WTC11 (cell line): ENCODE measurements at regions not wholly inside any gene's neighbourhood (a gene's known extent, or its start where the extent isn't known, plus 50 kb on each side); places are given as distances from the start of the nearest gene placed in this dataset.

Experiments used
- ESRRA ChIP-seq: sonication (generic); formaldehyde crosslinking; IDR thresholded peaks from 2 replicates; pipeline ENCODE4 v1.8.1; 2022; ENCODE audit warnings: mild to moderate bottlenecking, missing genetic modification reagents, borderline replicate concordance
- NR1H2 ChIP-seq: sonication (generic); formaldehyde crosslinking; IDR thresholded peaks from 2 replicates; pipeline ENCODE4 v1.9.0; 2021; ENCODE audit warnings: mild to moderate bottlenecking, moderate library complexity, missing genetic modification reagents
- TF ChIP-seq, protein P1 (sequence below): sonication (generic); formaldehyde crosslinking; IDR thresholded peaks from 2 replicates; pipeline ENCODE4 v1.8.1; 2023; ENCODE audit warnings: mild to moderate bottlenecking, missing genetic modification reagents, moderate library complexity
- TF ChIP-seq, protein P2 (sequence below): fragments of 200-600 bp; IDR thresholded peaks from 2 replicates; pipeline ENCODE4 v1.8.0; 2022; ENCODE audit warnings: antibody characterized with exemption
- TF ChIP-seq, protein P3 (sequence below): sonication (generic); formaldehyde crosslinking; IDR thresholded peaks from 2 replicates; pipeline ENCODE4 v1.8.1; 2023; ENCODE audit warnings: mild to moderate bottlenecking, missing genetic modification reagents
- TF ChIP-seq, protein P4 (sequence below): sonication (generic); formaldehyde crosslinking; IDR thresholded peaks from 2 replicates; pipeline ENCODE4 v1.8.0; 2022; ENCODE audit warnings: mild to moderate bottlenecking, missing genetic modification reagents

DNA sequence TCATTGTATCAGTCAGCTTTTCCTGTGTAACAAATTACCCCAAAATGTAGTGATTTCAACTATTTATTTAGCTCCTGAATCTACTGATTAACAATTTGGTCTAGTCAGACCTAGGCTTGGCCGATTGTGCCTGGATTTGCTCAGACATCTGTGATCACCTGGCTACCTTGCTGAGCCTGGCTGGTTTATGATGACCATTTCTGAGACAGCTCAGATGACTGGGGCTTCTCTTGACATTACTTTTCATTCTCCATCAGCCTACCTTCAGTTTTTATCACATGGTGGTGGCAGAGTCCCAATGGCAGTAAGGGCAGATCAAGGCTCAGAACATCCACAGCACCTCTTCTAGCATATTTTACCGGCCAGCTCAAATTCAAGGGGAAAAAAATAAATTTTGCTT is 286.3 kb downstream of the BTG1 start:
- TF ChIP-seq NR1H2 (CRISPR knock-in tag) (no peak), ESRRA (CRISPR knock-in tag) (no peak)
- TF ChIP-seq, protein P1, sequence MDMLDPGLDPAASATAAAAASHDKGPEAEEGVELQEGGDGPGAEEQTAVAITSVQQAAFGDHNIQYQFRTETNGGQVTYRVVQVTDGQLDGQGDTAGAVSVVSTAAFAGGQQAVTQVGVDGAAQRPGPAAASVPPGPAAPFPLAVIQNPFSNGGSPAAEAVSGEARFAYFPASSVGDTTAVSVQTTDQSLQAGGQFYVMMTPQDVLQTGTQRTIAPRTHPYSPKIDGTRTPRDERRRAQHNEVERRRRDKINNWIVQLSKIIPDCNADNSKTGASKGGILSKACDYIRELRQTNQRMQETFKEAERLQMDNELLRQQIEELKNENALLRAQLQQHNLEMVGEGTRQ (CRISPR knock-in tag): no peak
- TF ChIP-seq, protein P2, sequence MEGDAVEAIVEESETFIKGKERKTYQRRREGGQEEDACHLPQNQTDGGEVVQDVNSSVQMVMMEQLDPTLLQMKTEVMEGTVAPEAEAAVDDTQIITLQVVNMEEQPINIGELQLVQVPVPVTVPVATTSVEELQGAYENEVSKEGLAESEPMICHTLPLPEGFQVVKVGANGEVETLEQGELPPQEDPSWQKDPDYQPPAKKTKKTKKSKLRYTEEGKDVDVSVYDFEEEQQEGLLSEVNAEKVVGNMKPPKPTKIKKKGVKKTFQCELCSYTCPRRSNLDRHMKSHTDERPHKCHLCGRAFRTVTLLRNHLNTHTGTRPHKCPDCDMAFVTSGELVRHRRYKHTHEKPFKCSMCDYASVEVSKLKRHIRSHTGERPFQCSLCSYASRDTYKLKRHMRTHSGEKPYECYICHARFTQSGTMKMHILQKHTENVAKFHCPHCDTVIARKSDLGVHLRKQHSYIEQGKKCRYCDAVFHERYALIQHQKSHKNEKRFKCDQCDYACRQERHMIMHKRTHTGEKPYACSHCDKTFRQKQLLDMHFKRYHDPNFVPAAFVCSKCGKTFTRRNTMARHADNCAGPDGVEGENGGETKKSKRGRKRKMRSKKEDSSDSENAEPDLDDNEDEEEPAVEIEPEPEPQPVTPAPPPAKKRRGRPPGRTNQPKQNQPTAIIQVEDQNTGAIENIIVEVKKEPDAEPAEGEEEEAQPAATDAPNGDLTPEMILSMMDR: no peak
- TF ChIP-seq, protein P3, sequence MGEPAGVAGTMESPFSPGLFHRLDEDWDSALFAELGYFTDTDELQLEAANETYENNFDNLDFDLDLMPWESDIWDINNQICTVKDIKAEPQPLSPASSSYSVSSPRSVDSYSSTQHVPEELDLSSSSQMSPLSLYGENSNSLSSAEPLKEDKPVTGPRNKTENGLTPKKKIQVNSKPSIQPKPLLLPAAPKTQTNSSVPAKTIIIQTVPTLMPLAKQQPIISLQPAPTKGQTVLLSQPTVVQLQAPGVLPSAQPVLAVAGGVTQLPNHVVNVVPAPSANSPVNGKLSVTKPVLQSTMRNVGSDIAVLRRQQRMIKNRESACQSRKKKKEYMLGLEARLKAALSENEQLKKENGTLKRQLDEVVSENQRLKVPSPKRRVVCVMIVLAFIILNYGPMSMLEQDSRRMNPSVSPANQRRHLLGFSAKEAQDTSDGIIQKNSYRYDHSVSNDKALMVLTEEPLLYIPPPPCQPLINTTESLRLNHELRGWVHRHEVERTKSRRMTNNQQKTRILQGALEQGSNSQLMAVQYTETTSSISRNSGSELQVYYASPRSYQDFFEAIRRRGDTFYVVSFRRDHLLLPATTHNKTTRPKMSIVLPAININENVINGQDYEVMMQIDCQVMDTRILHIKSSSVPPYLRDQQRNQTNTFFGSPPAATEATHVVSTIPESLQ: no peak
- TF ChIP-seq, protein P4, sequence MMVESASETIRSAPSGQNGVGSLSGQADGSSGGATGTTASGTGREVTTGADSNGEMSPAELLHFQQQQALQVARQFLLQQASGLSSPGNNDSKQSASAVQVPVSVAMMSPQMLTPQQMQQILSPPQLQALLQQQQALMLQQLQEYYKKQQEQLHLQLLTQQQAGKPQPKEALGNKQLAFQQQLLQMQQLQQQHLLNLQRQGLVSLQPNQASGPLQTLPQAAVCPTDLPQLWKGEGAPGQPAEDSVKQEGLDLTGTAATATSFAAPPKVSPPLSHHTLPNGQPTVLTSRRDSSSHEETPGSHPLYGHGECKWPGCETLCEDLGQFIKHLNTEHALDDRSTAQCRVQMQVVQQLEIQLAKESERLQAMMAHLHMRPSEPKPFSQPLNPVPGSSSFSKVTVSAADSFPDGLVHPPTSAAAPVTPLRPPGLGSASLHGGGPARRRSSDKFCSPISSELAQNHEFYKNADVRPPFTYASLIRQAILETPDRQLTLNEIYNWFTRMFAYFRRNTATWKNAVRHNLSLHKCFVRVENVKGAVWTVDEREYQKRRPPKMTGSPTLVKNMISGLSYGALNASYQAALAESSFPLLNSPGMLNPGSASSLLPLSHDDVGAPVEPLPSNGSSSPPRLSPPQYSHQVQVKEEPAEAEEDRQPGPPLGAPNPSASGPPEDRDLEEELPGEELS (CRISPR knock-in tag): no peak
